SU-DHL-6 (cell line): ENCODE measurements at regions not wholly inside any gene's neighbourhood (a gene's known extent, or its start where the extent isn't known, plus 50 kb on each side); places are given as distances from the start of the nearest gene placed in this dataset.

Experiments used
- EZH2phosphoT487 ChIP-seq: fragments of 200-600 bp; sonication (generic), shearing (Covaris generic); conservative IDR thresholded peaks from 2 replicates; pipeline ENCODE4 v1.6.1; 2018; ENCODE audit warnings: mild to moderate bottlenecking, antibody characterized with exemption, low read length, moderate library complexity, mixed read lengths
- TF ChIP-seq, protein P1 (sequence below): fragments of 200-600 bp; sonication (generic); IDR thresholded peaks from one replicate; pipeline ENCODE4 v1.5.1; 2017; ENCODE audit warnings: antibody characterized with exemption, mild to moderate bottlenecking, low read length, moderate library complexity; ENCODE audit not compliant: insufficient read depth, poor library complexity, severe bottlenecking

GRCh38 chr9:28037968-28038367, 464.7 kb upstream of the C9orf72 start:
- TF ChIP-seq, protein P1, sequence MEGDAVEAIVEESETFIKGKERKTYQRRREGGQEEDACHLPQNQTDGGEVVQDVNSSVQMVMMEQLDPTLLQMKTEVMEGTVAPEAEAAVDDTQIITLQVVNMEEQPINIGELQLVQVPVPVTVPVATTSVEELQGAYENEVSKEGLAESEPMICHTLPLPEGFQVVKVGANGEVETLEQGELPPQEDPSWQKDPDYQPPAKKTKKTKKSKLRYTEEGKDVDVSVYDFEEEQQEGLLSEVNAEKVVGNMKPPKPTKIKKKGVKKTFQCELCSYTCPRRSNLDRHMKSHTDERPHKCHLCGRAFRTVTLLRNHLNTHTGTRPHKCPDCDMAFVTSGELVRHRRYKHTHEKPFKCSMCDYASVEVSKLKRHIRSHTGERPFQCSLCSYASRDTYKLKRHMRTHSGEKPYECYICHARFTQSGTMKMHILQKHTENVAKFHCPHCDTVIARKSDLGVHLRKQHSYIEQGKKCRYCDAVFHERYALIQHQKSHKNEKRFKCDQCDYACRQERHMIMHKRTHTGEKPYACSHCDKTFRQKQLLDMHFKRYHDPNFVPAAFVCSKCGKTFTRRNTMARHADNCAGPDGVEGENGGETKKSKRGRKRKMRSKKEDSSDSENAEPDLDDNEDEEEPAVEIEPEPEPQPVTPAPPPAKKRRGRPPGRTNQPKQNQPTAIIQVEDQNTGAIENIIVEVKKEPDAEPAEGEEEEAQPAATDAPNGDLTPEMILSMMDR: no peak
- TF ChIP-seq EZH2phosphoT487: no peak
